SK-N-SH (cell line): ENCODE measurements at regions not wholly inside any gene's neighbourhood (a gene's known extent, or its start where the extent isn't known, plus 50 kb on each side); places are given as distances from the start of the nearest gene placed in this dataset.

Experiments used
- CTCF ChIA-PET: fragments of 300-600, 350-600 bp; formaldehyde crosslinking; extraction: SDS; loops from one replicate; lab custom pipeline; 2021; lab: Yijun Ruan, JAX
- POLR2A ChIA-PET: fragments of 350-600 bp; sonication (Branson Sonifier 250); formaldehyde crosslinking; extraction: SDS; loops from one replicate; lab custom pipeline; 2020; ENCODE audit warnings: antibody characterized with exemption, inconsistent platforms; lab: Yijun Ruan, JAX
- DNase-seq: peaks from one replicate; pipeline ENCODE4 v3.0.0; 2012
- H2AFZ ChIP-seq: fragments of 200-600 bp; sonication (generic); 2 replicates; pipeline ENCODE4 v1.8.1; 2016; ENCODE audit warnings: antibody characterized with exemption, mild to moderate bottlenecking, low read depth
- H3F3A ChIP-seq: fragments of 200-600 bp; sonication (generic); replicated peaks from 2 replicates; pipeline ENCODE3; 2016; ENCODE audit warnings: antibody characterized with exemption, mild to moderate bottlenecking; ENCODE audit not compliant: insufficient read depth
- H3K27ac ChIP-seq, 2 experiments: fragments of 200-500 bp in 1 of 2; fragments of 200-600 bp in 1 of 2; sonication (Bioruptor generic) in 1 of 2; sonication (generic), shearing (Covaris generic) in 1 of 2; 2 replicates each; pipeline versions ENCODE4 v1.5.1 to v1.6.1; 2014 to 2016; ENCODE audit warnings: low read depth in 2 of 2, inconsistent platforms in 1 of 2, low read length in 1 of 2, mild to moderate bottlenecking in 1 of 2, mixed read lengths in 1 of 2
- H3K27me3 ChIP-seq: fragments of 200-600 bp; sonication (generic), shearing (Covaris generic); 2 replicates; pipeline ENCODE4 v1.6.1; 2016; ENCODE audit warnings: mixed run types; ENCODE audit not compliant: insufficient read depth
- H3K36me3 ChIP-seq, 2 experiments: fragments of 200-500 bp in 1 of 2; fragments of 200-600 bp in 1 of 2; sonication (Bioruptor generic) in 1 of 2; sonication (generic) in 1 of 2; replicated peaks in 1 of 2; 2 replicates each; pipeline versions ENCODE3 to v1.5.1; 2014 to 2016; ENCODE audit warnings: low read length in 1 of 2, mild to moderate bottlenecking in 1 of 2; ENCODE audit not compliant: insufficient read depth in 2 of 2, control insufficient read depth in 1 of 2
- H3K4me1 ChIP-seq, 2 experiments: fragments of 200-500 bp in 1 of 2; fragments of 200-600 bp in 1 of 2; sonication (Bioruptor generic) in 1 of 2; sonication (generic), shearing (Covaris generic) in 1 of 2; 2 replicates each; pipeline versions ENCODE4 v1.5.1 to v1.6.1; 2014 to 2016; ENCODE audit warnings: low read depth in 1 of 2, low read length in 1 of 2, mixed run types in 1 of 2; ENCODE audit not compliant: insufficient read depth in 2 of 2, control insufficient read depth in 1 of 2
- H3K4me2 ChIP-seq: fragments of 200-600 bp; sonication (generic), shearing (Covaris generic); 2 replicates; pipeline ENCODE4 v1.6.1; 2017; ENCODE audit warnings: mixed run types
- H3K4me3 ChIP-seq, 2 experiments: fragments of 200-500 bp in 1 of 2; fragments of 200-600 bp in 1 of 2; sonication (Bioruptor generic) in 1 of 2; sonication (generic), shearing (Covaris generic) in 1 of 2; 2 replicates each; pipeline versions ENCODE4 v1.5.1 to v1.8.1; 2014 to 2016; ENCODE audit warnings: low read depth in 2 of 2, inconsistent platforms in 1 of 2, low read length in 1 of 2, mild to moderate bottlenecking in 1 of 2, mixed read lengths in 1 of 2, moderate library complexity in 1 of 2
- H3K79me2 ChIP-seq: fragments of 200-600 bp; sonication (generic); 2 replicates; pipeline ENCODE4 v1.8.1; 2017; ENCODE audit warnings: mild to moderate bottlenecking; ENCODE audit not compliant: insufficient read depth
- H3K9ac ChIP-seq: fragments of 200-600 bp; sonication (generic); 2 replicates; pipeline ENCODE4 v1.6.1; 2017; ENCODE audit warnings: mixed run types
- H3K9me2 ChIP-seq: fragments of 200-600 bp; sonication (generic); 2 replicates; pipeline ENCODE4 v1.6.1; 2017; ENCODE audit warnings: mixed run types
- H3K9me3 ChIP-seq: fragments of 200-600 bp; sonication (generic); 2 replicates; pipeline ENCODE4 v1.6.1; 2017; ENCODE audit warnings: mixed run types, mild to moderate bottlenecking, moderate library complexity
- H4K20me1 ChIP-seq: fragments of 200-600 bp; sonication (generic); 2 replicates; pipeline ENCODE4 v1.6.1; 2017; ENCODE audit warnings: mild to moderate bottlenecking, mixed run types; ENCODE audit not compliant: insufficient read depth
- EP300 ChIP-seq, 2 experiments: IDR thresholded peaks; 2 replicates each; pipeline versions ENCODE4 v1.4.0 to v1.6.1; 2012; ENCODE audit warnings: borderline replicate concordance in 1 of 2, low read depth in 1 of 2, low read length in 1 of 2
- GABPA ChIP-seq: IDR thresholded peaks from 2 replicates; pipeline ENCODE4 v1.4.0; 2012; ENCODE audit warnings: low read depth, mild to moderate bottlenecking
- GATA2 ChIP-seq: sonication (generic); formaldehyde crosslinking; IDR thresholded peaks from 2 replicates; pipeline ENCODE4 v1.5.0; 2020; ENCODE audit warnings: mild to moderate bottlenecking, missing genetic modification reagents
- RAD21 ChIP-seq: IDR thresholded peaks from 2 replicates; pipeline ENCODE4 v1.6.1; 2012; ENCODE audit warnings: mild to moderate bottlenecking, low read length
- RXRA ChIP-seq: IDR thresholded peaks from 2 replicates; pipeline ENCODE4 v1.4.0; 2012; ENCODE audit warnings: low read depth, mild to moderate bottlenecking, borderline replicate concordance
- USF2 ChIP-seq: fragments of 150-350 bp; IDR thresholded peaks from 2 replicates; pipeline ENCODE4 v1.6.1; 2017; ENCODE audit warnings: antibody characterized with exemption, low read length, low read depth, borderline replicate concordance
- YY1 ChIP-seq: IDR thresholded peaks from 2 replicates; pipeline ENCODE4 v1.4.0; 2012; ENCODE audit warnings: low read depth, mild to moderate bottlenecking
- WGBS: methylation state at CpG from one replicate; pipeline ENCODE4 v1.1.6; 2017; ENCODE audit warnings: low lambda C conversion rate; 5-methylcytosine and 5-hydroxymethylcytosine counted together

GRCh38 chr6:55666606-55667225 is 87.7 kb upstream of the HMGCLL1 start (continued):
- no peak for TF ChIP-seq USF2

GRCh38 chr6:55666037-55666436 is 87.0 kb upstream of the HMGCLL1 start:
- H3K9me2 ChIP-seq: no peaks in the 10 kb centered on the region

GRCh38 chr6:55664591-55665587 is 85.9 kb upstream of the HMGCLL1 start:
- Histone ChIP-seq H3K4me2 (no peak overlapping the region), H3K4me3 (no peak overlapping the region), H3K9ac (no peak overlapping the region), H4K20me1 (no peaks in the 10 kb centered on the region), H2AFZ (no peak overlapping the region), H3F3A (no peaks in the 10 kb centered on the region), H3K27me3 (no peaks in the 10 kb centered on the region), H3K9me2 (no peaks in the 10 kb centered on the region), H3K4me1 (no peaks in the 10 kb centered on the region), H3K27ac (no peak overlapping the region), H3K36me3 (no peaks in the 10 kb centered on the region), H3K79me2 (no peaks in the 10 kb centered on the region), H3K9me3 (no peaks in the 10 kb centered on the region)
- no peak for DNase-seq
- TF ChIP-seq EP300 (IDR thresholded peaks at IDR 0.05; ENCODE audit: borderline replicate concordance in 1 of 2, low read depth in 1 of 2, low read length in 1 of 2) (no peak), YY1 (no peak), RAD21 (no peak), GATA2 (CRISPR knock-in tag) (no peak), RXRA (no peak), USF2 (no peak), GABPA (no peak)
- CTCF ChIA-PET: interaction anchor here (1.4 kb wide), 1 partner anchor 48 kb away, joined by 4 read pairs; no protein-coding TSS in a partner anchor
- POLR2A ChIA-PET: no interaction called here
- WGBS: 24% methylated on average over 2 of the region's 2 CpGs

More at GRCh38 chr6:55666037-55666436, 87.0 kb upstream of the HMGCLL1 start:
- no peak for TF ChIP-seq RAD21
- Histone ChIP-seq H3F3A (no peaks in the 10 kb centered on the region), H2AFZ (no peak overlapping the region), H4K20me1 (no peaks in the 10 kb centered on the region), H3K27me3 (no peaks in the 10 kb centered on the region), H3K9me3 (no peaks in the 10 kb centered on the region), H3K4me3 (no peak overlapping the region), H3K79me2 (no peaks in the 10 kb centered on the region), H3K36me3 (no peaks in the 10 kb centered on the region), H3K4me1 (no peaks in the 10 kb centered on the region), H3K4me2 (no peak overlapping the region), H3K9ac (no peak overlapping the region), H3K27ac (no peak overlapping the region)
- ChIA-PET CTCF (interaction anchor here (0.8 kb wide), 1 partner anchor 75 kb away, joined by 3 read pairs; no protein-coding TSS in a partner anchor), POLR2A (no interaction called here)
- DNase-seq: no peak
- WGBS: 41% methylated on average over 3 of the region's 3 CpGs
